ENCODE measurements at regions not wholly inside any gene's neighbourhood (a gene's known extent, or its start where the extent isn't known, plus 50 kb on each side); places are given as distances from the start of the nearest gene placed in this dataset.

- TF ChIP-seq CTCF (IDR thresholded peaks at IDR 0.05) (no peak), POLR2A (IDR thresholded peaks at IDR 0.05) (no peak)
Observed at GRCh38 chr10:3654980-3655379, 130.0 kb downstream of the KLF6 start.

Measured in stomach (tissue), 4 donors.